ENCODE measurements at regions not wholly inside any gene's neighbourhood (a gene's known extent, or its start where the extent isn't known, plus 50 kb on each side); places are given as distances from the start of the nearest gene placed in this dataset.
"Not testable (repeated sequence)": the region's sequence is repeated elsewhere in the genome, so short reads cannot be mapped to it uniquely, and the experiment has no call there.

GRCh38 chr1:189697113-189697512 is 780.6 kb downstream of the BRINP3 start:
- DNase-seq, result no peak

DNA sequence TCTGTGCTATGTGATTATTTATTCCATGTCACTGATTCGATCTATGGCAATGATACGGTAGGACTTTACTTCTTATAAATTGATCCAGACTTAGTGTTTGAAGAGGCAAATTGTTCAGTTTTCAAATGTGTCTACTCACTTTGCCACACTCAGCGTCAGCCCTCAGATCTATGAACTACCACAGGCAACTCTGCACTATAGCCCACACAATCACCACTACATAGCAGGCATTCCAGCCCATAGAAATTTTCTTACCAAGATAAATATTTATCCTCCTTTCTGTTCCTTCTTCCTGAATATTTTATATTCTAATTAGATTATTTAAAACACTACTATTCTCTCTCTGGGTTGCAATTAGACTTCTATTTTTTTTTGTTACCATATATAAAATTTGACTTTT is 776.1 kb downstream of the BRINP3 start:
- DNase-seq, result no peak

- DNase-seq, result no peak
These were observed 771.1 kb downstream of the BRINP3 start for GRCh38 chr1:189706594-189706993.

DNA sequence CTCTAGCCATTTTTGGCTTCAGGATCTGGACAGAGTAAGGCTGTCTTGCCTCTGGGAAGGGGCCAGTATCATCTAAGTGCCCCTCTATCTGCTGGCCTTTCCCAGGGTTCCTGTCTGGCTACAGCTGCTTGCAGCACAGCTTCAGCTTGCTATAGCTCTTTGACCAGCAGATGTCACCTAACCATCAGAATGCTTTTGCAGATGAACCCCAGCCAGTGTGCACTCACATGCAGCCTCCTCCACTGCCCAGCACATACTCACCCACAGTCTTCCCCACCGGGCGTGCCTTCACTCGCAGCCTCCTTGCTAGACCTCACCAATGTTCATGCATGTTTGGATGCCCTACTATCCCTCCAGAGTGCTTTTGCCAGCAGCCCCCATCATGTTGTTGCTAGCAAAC is 769.0 kb downstream of the BRINP3 start:
- DNase-seq, result peak; percentile 58 to 84

GRCh38 chr1:189718147-189718795 is 759.4 kb downstream of the BRINP3 start:
- DNase-seq, result not testable (repeated sequence)

- no peak for DNase-seq
These were observed 750.9 kb downstream of the BRINP3 start for GRCh38 chr1:189726806-189727205.

DNA sequence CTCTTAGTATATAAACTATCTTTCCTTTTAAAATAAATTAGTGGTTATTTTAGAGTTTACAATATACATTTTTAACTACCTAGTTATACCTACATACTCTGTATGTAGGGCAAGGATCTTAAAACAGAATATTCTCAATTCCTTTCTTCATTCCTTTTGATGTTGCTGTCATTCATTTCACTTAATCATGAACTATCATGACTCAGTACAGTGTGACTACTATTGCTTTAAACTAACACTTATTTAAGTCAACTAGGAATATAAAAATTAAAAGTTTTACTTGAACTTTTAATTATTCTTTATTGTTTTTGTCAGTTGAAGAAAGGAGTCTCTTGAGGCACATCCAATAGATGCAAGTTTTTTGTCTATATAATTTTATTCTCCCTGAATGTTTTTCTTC is 726.4 kb downstream of the BRINP3 start:
- no peak for DNase-seq

GRCh38 chr1:189752461-189752995 is 725.1 kb downstream of the BRINP3 start:
- no peak for DNase-seq

- DNase-seq, result not testable (repeated sequence)
These were observed 722.6 kb downstream of the BRINP3 start for GRCh38 chr1:189755100-189755499.

GRCh38 chr1:189764391-189765320 is 713.0 kb downstream of the BRINP3 start:
- no peak for DNase-seq

GRCh38 chr1:189769448-189769847 is 708.2 kb downstream of the BRINP3 start:
- peak in 1 of 2 experiments; percentile 9 for DNase-seq

GRCh38 chr1:189774721-189775287 is 702.9 kb downstream of the BRINP3 start:
- no peak for DNase-seq

- DNase-seq, result no peak
These were observed 702.3 kb downstream of the BRINP3 start for GRCh38 chr1:189775343-189775742.

DNA sequence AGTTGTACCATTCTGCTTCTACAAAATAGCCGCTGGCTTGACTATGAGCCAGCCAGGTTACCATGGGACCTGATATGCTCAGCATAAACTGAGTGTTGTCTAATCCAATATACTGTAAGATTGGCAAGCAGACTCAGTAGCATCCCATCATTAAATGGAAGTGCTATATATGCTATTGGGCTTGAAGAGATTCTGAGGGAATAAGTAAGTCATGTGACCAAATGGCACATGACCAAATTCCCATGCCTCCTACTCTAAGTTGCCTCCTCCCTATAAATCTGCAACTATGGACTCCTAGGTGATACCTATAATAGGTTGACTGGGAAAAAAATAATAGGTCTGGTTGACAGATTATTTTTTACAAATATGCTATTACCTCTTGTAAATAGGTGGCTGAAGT is 698.6 kb downstream of the BRINP3 start:
- DNase-seq, result no peak

- DNase-seq, result peak; percentile 73 to 84
These were observed 695.4 kb downstream of the BRINP3 start for GRCh38 chr1:189782295-189782694.

- DNase-seq, result no peak
These were observed 694.2 kb downstream of the BRINP3 start for GRCh38 chr1:189783456-189783855.

DNA sequence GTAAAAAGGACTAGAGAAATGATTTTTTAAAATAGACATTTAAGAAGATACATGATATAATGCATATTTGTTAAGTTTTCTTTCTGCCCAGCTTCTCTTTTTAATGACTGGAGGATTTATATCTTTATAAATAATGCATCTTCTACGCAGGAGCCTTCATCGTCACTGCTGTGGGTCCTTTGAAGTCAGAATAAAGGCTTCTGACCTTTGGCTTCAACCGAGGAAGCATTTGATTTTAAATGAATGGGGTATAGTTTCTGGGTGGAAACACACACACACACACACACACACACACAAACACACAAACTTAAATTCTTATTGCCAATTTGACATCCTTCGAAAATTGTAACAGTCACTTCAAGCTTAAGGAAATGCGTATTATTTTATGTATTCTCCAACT is 690.9 kb downstream of the BRINP3 start:
- no peak for DNase-seq

DNA sequence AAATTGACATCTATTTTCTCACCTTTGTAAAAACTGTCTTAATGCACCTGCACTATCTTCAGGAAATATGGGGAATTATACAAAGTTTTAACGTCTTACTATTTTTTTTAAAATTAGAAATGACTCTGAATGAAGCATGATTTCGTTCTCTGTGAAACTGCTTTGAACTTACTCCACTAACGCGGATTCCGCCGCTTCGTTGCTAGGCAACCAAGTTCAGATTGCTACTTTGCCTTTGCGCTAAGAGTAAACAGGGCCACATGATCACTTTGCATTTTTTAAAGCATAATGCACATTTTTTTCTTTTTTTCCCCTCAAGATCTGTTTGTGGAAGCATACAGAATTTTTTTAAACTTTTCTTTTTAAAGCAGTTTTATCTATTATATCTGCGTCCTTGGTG is 690.5 kb downstream of the BRINP3 start:
- peak; percentile 40 to 54 for DNase-seq

DNA sequence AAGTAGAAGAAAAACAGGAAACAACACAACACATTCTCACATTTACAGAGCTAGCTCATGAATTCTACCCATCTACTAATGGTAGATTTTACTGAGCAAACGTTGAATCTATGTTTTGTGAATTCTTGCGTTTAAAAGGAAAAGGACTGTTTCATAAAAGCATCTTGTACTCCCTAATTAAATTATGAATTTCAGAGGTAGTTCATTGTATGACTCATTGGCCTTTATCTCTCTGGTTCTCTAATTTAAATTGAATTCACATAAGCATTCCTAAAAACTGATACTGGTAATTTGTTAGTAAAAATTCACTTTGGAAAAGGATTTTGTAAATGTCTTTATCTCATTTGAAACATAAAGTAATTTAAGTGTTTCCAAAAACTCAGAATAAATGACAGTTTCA is 687.3 kb downstream of the BRINP3 start:
- DNase-seq, result no peak

DNA sequence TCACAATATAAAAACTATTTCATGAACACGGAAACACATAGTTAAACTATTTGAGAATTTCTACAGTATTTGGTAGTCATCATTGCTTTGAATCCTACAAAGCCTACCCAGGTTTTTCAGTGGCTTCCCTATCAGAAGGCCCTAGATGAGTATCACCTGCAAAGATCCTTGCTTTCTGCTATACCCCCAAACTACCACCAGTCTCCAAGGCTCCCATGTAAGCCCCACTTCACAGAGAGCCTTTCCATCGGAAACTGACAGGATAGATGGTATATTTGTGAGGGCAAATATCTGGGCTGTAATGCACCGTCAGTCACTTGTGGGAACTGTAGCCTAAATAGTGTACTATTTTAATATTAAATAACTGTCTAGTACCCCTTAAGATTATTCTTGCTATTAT is 674.3 kb downstream of the BRINP3 start:
- DNase-seq, result no peak

- DNase-seq, result no peak
These were observed 673.3 kb downstream of the BRINP3 start for GRCh38 chr1:189804352-189804751.

- no peak for DNase-seq
These were observed 671.9 kb downstream of the BRINP3 start for GRCh38 chr1:189805735-189806134.

DNA sequence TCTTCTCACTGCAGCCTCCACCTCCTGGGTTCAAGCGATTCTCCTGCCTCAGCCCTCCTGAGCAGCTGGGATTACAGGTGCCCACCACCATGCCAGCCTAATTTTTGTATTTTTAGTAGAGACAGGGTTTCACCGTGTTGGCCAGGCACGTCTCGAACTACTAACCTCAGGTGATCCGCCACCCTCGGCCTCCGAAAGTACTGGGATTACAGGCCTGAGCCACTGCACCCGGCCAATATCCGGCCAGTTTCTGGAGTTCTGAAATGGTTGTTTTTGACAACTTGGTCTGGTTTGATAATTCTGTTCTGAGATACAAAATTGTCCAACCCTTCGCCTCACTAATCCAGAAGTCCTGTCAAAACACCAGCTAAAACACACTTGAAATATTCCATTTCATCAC is 667.0 kb downstream of the BRINP3 start:
- DNase-seq, result not testable (repeated sequence)

- DNase-seq, result no peak
These were observed 665.7 kb downstream of the BRINP3 start for GRCh38 chr1:189811960-189812359.
